ENCODE measurements at regions not wholly inside any gene's neighbourhood (a gene's known extent, or its start where the extent isn't known, plus 50 kb on each side); places are given as distances from the start of the nearest gene placed in this dataset.

- Mint-ChIP-seq H3K4me1 (ENCODE audit: low read depth) (no peaks in the 10 kb centered on the region), H3K4me3 (no peak overlapping the region), H3K36me3 (ENCODE audit: low read depth) (no peaks in the 10 kb centered on the region), H3K27me3 (ENCODE audit: low read depth) (no peaks in the 10 kb centered on the region), H3K27ac (no peak overlapping the region), H3K9me3 (ENCODE audit: insufficient read depth) (no peaks in the 10 kb centered on the region)
- ATAC-seq (no peak), DNase-seq (no peak)
- CTCF ChIA-PET, result no interaction called here
- POLR2A ChIA-PET, result no interaction called here
These were observed 66.2 kb upstream of the PTPRT start for GRCh38 chr20:43255877-43256276.

GRCh38 chr20:43252761-43253160 is 63.1 kb upstream of the PTPRT start:
- H3K27me3 Mint-ChIP-seq (ENCODE audit: low read depth), result no peaks in the 10 kb centered on the region
- POLR2A ChIA-PET, result no interaction called here

GRCh38 chr20:43248341-43248740 is 58.6 kb upstream of the PTPRT start:
- CTCF ChIA-PET, result no interaction called here
- H3K9me3 Mint-ChIP-seq (ENCODE audit: insufficient read depth), result no peaks in the 10 kb centered on the region
- ATAC-seq, result no peak
- no peaks in the 10 kb centered on the region for H3K36me3 Mint-ChIP-seq (ENCODE audit: low read depth)
- H3K27ac Mint-ChIP-seq, result no peak overlapping the region
- no peaks in the 10 kb centered on the region for H3K27me3 Mint-ChIP-seq (ENCODE audit: low read depth)
- DNase-seq, result no peak
- POLR2A ChIA-PET, result no interaction called here
- H3K4me3 Mint-ChIP-seq, result no peak overlapping the region
- H3K4me1 Mint-ChIP-seq (ENCODE audit: low read depth), result no peaks in the 10 kb centered on the region

More at GRCh38 chr20:43252761-43253160, 63.1 kb upstream of the PTPRT start:
- DNase-seq (no peak), ATAC-seq (no peak)
- Mint-ChIP-seq H3K36me3 (ENCODE audit: low read depth) (no peaks in the 10 kb centered on the region), H3K27ac (no peak overlapping the region), H3K4me1 (ENCODE audit: low read depth) (no peaks in the 10 kb centered on the region), H3K9me3 (ENCODE audit: insufficient read depth) (no peaks in the 10 kb centered on the region), H3K4me3 (no peak overlapping the region)
- CTCF ChIA-PET, result no interaction called here

GRCh38 chr20:43247361-43247760 is 57.7 kb upstream of the PTPRT start:
- POLR2A ChIA-PET, result no interaction called here
- ATAC-seq (no peak), DNase-seq (no peak)
- Mint-ChIP-seq H3K27me3 (ENCODE audit: low read depth) (no peaks in the 10 kb centered on the region), H3K36me3 (ENCODE audit: low read depth) (no peaks in the 10 kb centered on the region), H3K27ac (no peak overlapping the region), H3K4me1 (ENCODE audit: low read depth) (no peaks in the 10 kb centered on the region), H3K4me3 (no peak overlapping the region), H3K9me3 (ENCODE audit: insufficient read depth) (no peaks in the 10 kb centered on the region)
- CTCF ChIA-PET, result no interaction called here

- ChIA-PET POLR2A (no interaction called here), CTCF (no interaction called here)
- Mint-ChIP-seq H3K9me3 (ENCODE audit: insufficient read depth) (no peaks in the 10 kb centered on the region), H3K27me3 (ENCODE audit: low read depth) (no peaks in the 10 kb centered on the region), H3K36me3 (ENCODE audit: low read depth) (no peaks in the 10 kb centered on the region), H3K27ac (no peak overlapping the region), H3K4me3 (no peak overlapping the region), H3K4me1 (ENCODE audit: low read depth) (no peaks in the 10 kb centered on the region)
- DNase-seq, result no peak
- no peak for ATAC-seq
These were observed 54.9 kb upstream of the PTPRT start for GRCh38 chr20:43244647-43245046.

- CTCF ChIA-PET, result no interaction called here
- Mint-ChIP-seq H3K36me3 (ENCODE audit: low read depth) (no peaks in the 10 kb centered on the region), H3K4me3 (no peak overlapping the region), H3K27ac (no peak overlapping the region), H3K9me3 (ENCODE audit: insufficient read depth) (no peaks in the 10 kb centered on the region), H3K4me1 (ENCODE audit: low read depth) (no peaks in the 10 kb centered on the region), H3K27me3 (ENCODE audit: low read depth) (no peaks in the 10 kb centered on the region)
- no peak for ATAC-seq
- POLR2A ChIA-PET, result no interaction called here
- no peak for DNase-seq
These were observed 54.1 kb upstream of the PTPRT start for GRCh38 chr20:43243672-43244269.

GRCh38 chr20:43241057-43241702 is 51.5 kb upstream of the PTPRT start:
- no peaks in the 10 kb centered on the region for H3K27me3 Mint-ChIP-seq (ENCODE audit: low read depth)
- peaks cover 3% of the 10 kb centered on the region for H3K4me1 Mint-ChIP-seq (ENCODE audit: low read depth)
- no peak overlapping the region for H3K27ac Mint-ChIP-seq
- H3K36me3 Mint-ChIP-seq (ENCODE audit: low read depth), result no peaks in the 10 kb centered on the region
- no peaks in the 10 kb centered on the region for H3K9me3 Mint-ChIP-seq (ENCODE audit: insufficient read depth)
- DNase-seq (no peak), ATAC-seq (no peak)
- ChIA-PET POLR2A (no interaction called here), CTCF (no interaction called here)
- no peak overlapping the region for H3K4me3 Mint-ChIP-seq

Data from activated CD8-positive, alpha-beta T cell treated with anti-CD3 and anti-CD28 coated beads, Interleukin-2, amount 10 ng/mL, durations not matched to agents 7 days and 5 days (primary cell).